ENCODE measurements at regions not wholly inside any gene's neighbourhood (a gene's known extent, or its start where the extent isn't known, plus 50 kb on each side); places are given as distances from the start of the nearest gene placed in this dataset.

DNA sequence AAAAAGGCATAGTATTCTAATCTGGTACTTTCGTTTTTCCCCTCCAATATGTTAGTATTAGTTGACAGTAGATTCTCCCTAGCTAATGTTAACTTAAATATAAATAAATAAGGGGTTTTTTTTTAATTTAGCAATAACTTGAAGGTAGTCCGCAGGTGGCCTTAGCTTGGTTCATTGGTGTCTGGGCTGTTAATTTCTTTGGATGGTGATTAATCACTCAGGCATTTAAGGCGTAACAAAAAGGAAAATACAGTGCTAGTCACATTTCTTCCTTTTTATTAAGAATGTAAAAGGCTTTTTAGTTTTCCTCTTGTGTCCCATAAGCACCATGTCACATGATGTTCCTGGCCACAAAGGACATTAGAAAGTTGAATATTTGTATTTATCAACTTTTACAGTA lies 161.0 kb upstream of the POT1 start:
- TF ChIP-seq, protein P1, sequence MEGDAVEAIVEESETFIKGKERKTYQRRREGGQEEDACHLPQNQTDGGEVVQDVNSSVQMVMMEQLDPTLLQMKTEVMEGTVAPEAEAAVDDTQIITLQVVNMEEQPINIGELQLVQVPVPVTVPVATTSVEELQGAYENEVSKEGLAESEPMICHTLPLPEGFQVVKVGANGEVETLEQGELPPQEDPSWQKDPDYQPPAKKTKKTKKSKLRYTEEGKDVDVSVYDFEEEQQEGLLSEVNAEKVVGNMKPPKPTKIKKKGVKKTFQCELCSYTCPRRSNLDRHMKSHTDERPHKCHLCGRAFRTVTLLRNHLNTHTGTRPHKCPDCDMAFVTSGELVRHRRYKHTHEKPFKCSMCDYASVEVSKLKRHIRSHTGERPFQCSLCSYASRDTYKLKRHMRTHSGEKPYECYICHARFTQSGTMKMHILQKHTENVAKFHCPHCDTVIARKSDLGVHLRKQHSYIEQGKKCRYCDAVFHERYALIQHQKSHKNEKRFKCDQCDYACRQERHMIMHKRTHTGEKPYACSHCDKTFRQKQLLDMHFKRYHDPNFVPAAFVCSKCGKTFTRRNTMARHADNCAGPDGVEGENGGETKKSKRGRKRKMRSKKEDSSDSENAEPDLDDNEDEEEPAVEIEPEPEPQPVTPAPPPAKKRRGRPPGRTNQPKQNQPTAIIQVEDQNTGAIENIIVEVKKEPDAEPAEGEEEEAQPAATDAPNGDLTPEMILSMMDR (IDR thresholded peaks at IDR 0.05), result no peak
- no peak for TF ChIP-seq POLR2A (IDR thresholded peaks at IDR 0.05)

All from testis (tissue), 2 donors.